NCI-H187 (cell line): ENCODE measurements at regions not wholly inside any gene's neighbourhood (a gene's known extent, or its start where the extent isn't known, plus 50 kb on each side); places are given as distances from the start of the nearest gene placed in this dataset.

ENCODE experiments used
- DNase-seq, 2 experiments: peaks; one replicate each; lab custom pipeline; 2025; lab: John Stamatoyannopoulos, UW

DNA sequence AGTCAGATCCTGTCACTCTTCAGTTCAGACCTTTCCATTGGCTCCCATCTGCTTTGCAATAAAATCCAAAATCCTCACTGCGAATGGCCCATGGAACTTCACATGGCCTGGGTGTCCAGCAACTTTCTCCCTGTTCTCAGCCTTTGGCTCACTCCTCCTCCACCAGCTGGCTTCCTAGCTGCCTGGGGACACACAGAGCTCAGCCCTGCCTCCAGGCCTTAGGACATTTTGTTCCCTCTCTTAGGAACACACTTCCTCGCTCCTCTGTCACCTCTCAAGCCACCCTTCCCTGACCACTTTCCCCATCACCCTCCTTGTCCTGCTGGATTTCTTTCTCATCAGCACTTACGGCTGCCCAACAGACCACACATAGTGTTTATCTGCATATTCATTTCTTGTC lies 419.6 kb downstream of the MED13L start:
- DNase-seq, result no peak

GRCh38 chr12:115857160-115857920 lies 420.2 kb downstream of the MED13L start:
- no peak for DNase-seq

GRCh38 chr12:115852054-115852453 lies 425.4 kb downstream of the MED13L start:
- no peak for DNase-seq

- DNase-seq, result no peak
These were observed 426.5 kb downstream of the MED13L start for GRCh38 chr12:115850957-115851356.

GRCh38 chr12:115849262-115849943 lies 428.1 kb downstream of the MED13L start:
- DNase-seq, result no peak

GRCh38 chr12:115847398-115847797 lies 430.1 kb downstream of the MED13L start:
- DNase-seq, result no peak

- no peak for DNase-seq
These were observed 431.0 kb downstream of the MED13L start for GRCh38 chr12:115846516-115846915.

DNA sequence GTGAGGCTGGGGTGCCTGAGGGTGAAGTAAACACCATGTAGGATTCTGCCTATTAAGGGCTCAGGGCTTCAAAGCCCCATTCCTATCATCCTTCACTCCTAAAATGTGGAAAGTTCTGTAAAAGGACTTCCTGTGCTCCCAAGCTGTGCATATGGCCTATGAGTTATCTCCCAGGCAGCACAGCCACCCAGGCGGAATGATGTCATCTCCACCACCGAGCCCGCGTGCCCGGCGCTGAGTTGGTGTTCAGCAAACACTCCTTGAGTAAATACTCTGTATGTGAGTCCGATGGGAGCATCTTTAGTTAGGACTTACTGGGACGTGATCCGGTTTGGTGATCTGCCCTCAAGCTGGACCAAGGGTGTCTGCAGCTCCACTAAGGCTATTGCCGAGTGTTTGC lies 437.3 kb downstream of the MED13L start:
- DNase-seq, result no peak

DNA sequence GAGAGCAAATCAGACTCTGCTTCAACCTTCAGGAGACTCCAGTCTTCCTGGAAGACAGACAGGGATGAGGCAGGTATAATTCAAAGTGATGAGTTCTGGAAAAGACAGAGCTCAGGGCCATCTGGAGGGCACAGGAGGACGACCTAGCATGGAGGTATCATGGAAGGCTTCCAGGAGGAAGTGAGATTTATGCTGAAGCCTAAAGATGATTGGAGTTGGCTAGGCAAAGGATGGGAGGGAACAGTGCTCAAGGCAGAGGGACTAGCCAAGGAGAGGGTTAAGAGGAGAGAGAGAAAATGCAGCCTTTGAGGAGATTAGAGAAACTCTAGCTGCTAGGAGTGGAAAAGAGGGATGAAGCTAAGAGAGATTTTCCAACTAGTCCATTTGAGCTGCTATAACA lies 438.5 kb downstream of the MED13L start:
- DNase-seq, result no peak

DNA sequence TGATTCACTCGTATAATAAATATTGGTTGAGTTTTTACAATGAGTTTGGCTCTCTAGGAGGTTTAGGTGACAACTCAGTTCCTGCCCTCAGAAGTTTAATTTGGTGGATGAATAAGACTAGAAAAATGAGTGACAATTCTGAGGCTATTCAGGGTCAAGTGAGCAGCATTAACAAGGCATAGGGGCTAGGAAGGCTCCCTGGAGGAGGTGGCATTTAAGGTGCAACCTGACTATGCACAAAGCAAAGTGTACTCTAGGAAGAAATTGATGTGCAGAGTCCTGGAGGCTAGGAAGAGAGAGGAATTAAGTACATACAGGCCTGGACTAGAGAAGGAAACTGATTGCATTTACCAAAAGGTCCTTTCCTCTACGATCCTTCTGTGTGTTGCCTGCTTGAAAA lies 440.3 kb downstream of the MED13L start:
- DNase-seq, result no peak

DNA sequence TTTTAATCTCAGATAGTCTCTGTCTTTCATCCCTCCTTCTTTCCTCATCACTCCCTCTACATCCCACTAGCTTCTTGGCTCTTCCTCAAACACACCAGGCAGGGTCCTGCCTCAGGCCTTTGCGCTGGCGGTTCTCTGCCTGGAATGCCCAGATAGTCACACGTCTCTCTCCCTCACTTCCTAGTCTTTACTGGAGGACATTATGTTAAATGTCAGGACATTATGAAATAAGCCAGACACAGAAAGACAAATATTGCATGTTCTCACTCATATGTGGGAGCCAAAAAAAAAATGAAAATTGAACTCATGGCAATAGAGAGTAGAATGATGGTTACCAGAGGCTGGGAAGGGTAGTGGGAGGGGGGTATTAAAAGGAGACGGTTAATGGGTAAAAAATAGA lies 442.0 kb downstream of the MED13L start:
- no peak for DNase-seq

DNA sequence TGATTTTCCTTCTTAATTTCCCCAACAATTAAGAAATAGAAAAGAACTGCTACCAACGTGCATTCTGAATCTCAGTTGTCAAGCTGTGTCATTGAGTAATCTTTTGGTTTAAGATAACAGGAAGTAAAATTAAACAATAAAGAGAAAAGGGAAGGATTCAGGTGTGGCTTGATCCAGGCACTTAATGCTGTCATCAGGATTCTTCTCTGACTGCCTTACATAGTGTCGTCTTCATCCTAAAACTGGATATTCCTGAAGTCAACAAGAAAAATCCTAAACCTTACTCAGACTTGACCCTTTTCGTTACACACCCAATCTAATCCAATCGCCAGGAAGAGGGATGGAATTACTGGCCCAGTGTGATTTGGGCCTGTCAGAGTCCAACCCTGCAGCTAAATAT lies 443.8 kb downstream of the MED13L start:
- DNase-seq, result no peak

DNA sequence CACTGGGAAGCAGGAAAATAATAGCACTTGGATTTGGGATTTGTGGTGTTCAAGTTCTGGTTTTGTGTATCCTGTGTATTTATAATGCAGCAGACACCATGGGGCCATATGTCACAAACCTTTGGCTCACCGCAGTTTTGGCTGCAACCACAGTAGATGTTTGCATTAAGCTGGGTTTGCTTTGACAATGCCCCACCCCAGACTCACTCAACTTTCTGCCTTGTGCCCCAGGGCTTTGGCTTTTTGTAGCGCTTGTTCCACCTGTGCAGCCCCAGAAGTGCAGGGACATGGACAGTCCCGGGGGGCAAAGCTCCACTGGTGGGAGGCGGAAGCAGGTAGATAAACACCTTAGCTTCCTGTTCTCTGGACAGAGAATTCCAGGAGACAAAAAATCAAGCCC lies 446.9 kb downstream of the MED13L start:
- no peak for DNase-seq

- no peak for DNase-seq
These were observed 447.4 kb downstream of the MED13L start for GRCh38 chr12:115830070-115830469.

GRCh38 chr12:115828168-115828567 lies 449.3 kb downstream of the MED13L start:
- no peak for DNase-seq

GRCh38 chr12:115824936-115825602 lies 452.4 kb downstream of the MED13L start:
- DNase-seq, result no peak

DNA sequence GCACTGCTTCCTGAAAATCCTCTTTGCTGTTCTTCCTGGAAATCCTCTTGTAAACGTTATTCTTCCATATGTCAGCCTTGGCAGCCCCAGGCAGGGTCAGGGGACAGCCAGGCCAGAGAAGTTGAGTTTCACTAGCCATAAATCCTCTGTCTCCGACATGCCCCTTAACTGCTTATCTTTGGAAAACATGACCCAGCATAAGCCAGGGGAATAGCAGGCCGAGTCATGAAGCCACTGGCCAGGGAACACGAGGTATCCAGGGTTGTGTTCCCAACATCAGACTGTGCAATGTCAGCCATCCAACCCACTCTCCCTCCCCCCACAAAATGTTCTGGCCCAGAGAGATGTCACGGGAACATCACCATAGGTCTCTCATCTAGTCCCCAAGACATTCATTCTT lies 453.9 kb downstream of the MED13L start:
- DNase-seq, result no peak

GRCh38 chr12:115820656-115821055 lies 456.8 kb downstream of the MED13L start:
- DNase-seq, result no peak

DNA sequence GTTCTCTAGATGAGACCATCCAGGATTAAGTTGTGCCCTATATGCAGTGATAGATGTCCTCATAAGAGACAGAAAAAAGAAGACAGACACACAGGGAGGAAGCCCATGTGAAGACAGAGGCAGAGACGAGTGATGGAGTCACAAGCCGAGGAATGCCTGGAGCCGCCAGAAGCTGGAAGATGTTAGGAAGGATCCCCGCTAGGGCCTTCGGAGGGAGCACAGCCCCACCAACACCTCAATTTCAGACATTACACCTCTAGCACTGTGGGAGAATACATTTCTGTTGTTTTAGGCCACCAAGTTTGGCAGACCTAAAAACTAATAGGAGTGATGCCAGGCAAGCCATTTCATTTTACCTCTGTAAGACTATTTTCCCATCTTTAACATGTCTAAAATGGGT lies 458.5 kb downstream of the MED13L start:
- DNase-seq, result no peak

GRCh38 chr12:115817389-115817788 lies 460.1 kb downstream of the MED13L start:
- no peak for DNase-seq

- DNase-seq, result no peak
These were observed 461.6 kb downstream of the MED13L start for GRCh38 chr12:115815924-115816323.

DNA sequence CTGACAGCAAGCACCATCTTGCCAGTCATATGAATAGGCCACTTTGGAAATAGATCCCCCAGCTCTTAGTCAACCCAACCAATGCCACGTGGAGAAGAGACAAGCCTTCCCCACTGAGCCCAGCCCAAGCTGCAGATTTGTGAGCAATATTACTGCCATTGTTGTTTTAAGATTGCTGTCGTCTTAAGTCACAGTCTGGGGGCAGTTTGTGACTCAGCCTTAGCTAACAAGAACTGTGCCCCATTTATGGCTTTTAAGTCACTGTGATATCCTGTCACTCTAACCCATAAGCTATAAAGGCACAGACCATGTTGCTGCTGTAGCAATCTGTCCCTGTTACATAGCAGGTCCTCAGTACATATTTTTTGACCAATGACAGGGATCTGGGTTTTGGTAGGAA lies 464.2 kb downstream of the MED13L start:
- DNase-seq, result no peak

GRCh38 chr12:115811929-115812328 lies 465.6 kb downstream of the MED13L start:
- no peak for DNase-seq
